HL-60 (cell line): ENCODE measurements at regions not wholly inside any gene's neighbourhood (a gene's known extent, or its start where the extent isn't known, plus 50 kb on each side); places are given as distances from the start of the nearest gene placed in this dataset.

Source experiments
- DNase-seq, 2 experiments: peaks; one replicate each; pipeline ENCODE4 v3.0.0-alpha.2; 2010 to 2020; ENCODE audit warnings: low read depth in 1 of 2, low spot score in 1 of 2
- H3K27ac ChIP-seq: fragments of 250-450 bp; sonication (Bioruptor Pico); replicated peaks from 2 replicates; pipeline ENCODE4 v1.5.1; 2020; ENCODE audit warnings: mild to moderate bottlenecking, moderate library complexity
- H3K27me3 ChIP-seq: fragments of 250-450 bp; sonication (Bioruptor Pico); 2 replicates; pipeline ENCODE4 v1.5.1; 2021; ENCODE audit warnings: mild to moderate bottlenecking, moderate library complexity; ENCODE audit not compliant: insufficient read depth, poor library complexity, severe bottlenecking
- H3K4me3 ChIP-seq: replicated peaks from 2 replicates; pipeline ENCODE4 v1.5.1; 2011; ENCODE audit warnings: mild to moderate bottlenecking, control low read depth, low read length; ENCODE audit not compliant: insufficient read depth
- GABPA ChIP-seq: IDR thresholded peaks from 2 replicates; pipeline ENCODE4 v1.6.1; 2012; ENCODE audit warnings: low read depth
- POLR2AphosphoS5 ChIP-seq: IDR thresholded peaks from 2 replicates; pipeline ENCODE4 v1.6.1; 2012; ENCODE audit warnings: low read depth
- SPI1 ChIP-seq: IDR thresholded peaks from 2 replicates; pipeline ENCODE4 v1.6.1; 2012; ENCODE audit warnings: low read depth, mild to moderate bottlenecking, borderline replicate concordance
- TF ChIP-seq, protein P1 (sequence below): IDR thresholded peaks from one replicate; pipeline ENCODE4 v1.5.1; 2011; ENCODE audit warnings: low read length, control low read depth, inconsistent platforms; ENCODE audit not compliant: insufficient read depth
- TF ChIP-seq, protein P2 (sequence below): IDR thresholded peaks from 2 replicates; pipeline ENCODE4 v1.6.1; 2012; ENCODE audit warnings: low read depth; ENCODE audit not compliant: insufficient replicate concordance

DNA sequence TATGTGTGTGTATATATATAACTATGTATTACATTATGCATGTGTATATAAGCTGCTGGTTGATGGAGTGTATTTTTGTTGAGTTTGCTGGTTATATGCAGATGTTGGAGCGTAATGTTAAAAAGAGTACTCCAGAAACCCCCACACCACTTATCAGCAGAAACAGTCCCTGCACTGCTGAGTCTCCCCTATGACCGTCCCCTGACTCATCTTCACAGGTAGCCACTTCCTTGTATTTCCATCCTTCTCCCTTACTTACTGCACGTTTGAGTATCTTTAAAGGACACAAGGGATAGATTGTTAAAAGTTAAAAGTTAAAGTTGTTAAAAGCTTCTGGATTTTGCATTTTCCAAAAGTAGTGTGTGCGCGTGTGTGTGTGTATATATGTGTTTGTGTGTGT is 853.9 kb upstream of the EEF2KMT start:
- TF ChIP-seq POLR2AphosphoS5, result no peak
- TF ChIP-seq GABPA, result no peak
- TF ChIP-seq, protein P1, sequence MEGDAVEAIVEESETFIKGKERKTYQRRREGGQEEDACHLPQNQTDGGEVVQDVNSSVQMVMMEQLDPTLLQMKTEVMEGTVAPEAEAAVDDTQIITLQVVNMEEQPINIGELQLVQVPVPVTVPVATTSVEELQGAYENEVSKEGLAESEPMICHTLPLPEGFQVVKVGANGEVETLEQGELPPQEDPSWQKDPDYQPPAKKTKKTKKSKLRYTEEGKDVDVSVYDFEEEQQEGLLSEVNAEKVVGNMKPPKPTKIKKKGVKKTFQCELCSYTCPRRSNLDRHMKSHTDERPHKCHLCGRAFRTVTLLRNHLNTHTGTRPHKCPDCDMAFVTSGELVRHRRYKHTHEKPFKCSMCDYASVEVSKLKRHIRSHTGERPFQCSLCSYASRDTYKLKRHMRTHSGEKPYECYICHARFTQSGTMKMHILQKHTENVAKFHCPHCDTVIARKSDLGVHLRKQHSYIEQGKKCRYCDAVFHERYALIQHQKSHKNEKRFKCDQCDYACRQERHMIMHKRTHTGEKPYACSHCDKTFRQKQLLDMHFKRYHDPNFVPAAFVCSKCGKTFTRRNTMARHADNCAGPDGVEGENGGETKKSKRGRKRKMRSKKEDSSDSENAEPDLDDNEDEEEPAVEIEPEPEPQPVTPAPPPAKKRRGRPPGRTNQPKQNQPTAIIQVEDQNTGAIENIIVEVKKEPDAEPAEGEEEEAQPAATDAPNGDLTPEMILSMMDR, result no peak
- TF ChIP-seq, protein P2, sequence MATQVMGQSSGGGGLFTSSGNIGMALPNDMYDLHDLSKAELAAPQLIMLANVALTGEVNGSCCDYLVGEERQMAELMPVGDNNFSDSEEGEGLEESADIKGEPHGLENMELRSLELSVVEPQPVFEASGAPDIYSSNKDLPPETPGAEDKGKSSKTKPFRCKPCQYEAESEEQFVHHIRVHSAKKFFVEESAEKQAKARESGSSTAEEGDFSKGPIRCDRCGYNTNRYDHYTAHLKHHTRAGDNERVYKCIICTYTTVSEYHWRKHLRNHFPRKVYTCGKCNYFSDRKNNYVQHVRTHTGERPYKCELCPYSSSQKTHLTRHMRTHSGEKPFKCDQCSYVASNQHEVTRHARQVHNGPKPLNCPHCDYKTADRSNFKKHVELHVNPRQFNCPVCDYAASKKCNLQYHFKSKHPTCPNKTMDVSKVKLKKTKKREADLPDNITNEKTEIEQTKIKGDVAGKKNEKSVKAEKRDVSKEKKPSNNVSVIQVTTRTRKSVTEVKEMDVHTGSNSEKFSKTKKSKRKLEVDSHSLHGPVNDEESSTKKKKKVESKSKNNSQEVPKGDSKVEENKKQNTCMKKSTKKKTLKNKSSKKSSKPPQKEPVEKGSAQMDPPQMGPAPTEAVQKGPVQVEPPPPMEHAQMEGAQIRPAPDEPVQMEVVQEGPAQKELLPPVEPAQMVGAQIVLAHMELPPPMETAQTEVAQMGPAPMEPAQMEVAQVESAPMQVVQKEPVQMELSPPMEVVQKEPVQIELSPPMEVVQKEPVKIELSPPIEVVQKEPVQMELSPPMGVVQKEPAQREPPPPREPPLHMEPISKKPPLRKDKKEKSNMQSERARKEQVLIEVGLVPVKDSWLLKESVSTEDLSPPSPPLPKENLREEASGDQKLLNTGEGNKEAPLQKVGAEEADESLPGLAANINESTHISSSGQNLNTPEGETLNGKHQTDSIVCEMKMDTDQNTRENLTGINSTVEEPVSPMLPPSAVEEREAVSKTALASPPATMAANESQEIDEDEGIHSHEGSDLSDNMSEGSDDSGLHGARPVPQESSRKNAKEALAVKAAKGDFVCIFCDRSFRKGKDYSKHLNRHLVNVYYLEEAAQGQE, result no peak
- TF ChIP-seq SPI1, result no peak
- Histone ChIP-seq H3K4me3 (no peak overlapping the region), H3K27ac (no peak overlapping the region), H3K27me3 (no peaks in the 10 kb centered on the region)
- no peak for DNase-seq

DNA sequence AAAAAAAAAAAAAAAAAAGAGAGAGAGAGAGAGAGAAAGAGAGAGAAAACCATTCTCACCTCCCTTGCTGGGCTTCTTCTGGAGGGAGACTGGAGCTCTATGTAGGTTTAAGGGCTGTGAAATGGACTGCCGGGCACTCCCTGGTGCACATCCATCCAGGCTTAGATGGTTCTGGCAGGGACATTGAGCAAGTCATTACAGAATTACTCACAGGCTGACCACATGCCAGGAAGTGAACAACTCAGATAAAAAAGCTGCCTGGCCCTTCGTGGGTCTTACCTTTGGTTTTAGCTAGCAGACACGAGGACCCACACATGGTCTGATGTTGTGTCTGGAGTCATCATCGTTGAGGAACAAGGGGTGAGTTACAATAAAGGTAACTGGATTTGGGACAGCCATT is 847.4 kb upstream of the EEF2KMT start:
- TF ChIP-seq SPI1, result no peak
- H3K27me3 ChIP-seq, result no peaks in the 10 kb centered on the region
- no peak for DNase-seq
- H3K27ac ChIP-seq, result no peak overlapping the region
- H3K4me3 ChIP-seq, result no peak overlapping the region

DNA sequence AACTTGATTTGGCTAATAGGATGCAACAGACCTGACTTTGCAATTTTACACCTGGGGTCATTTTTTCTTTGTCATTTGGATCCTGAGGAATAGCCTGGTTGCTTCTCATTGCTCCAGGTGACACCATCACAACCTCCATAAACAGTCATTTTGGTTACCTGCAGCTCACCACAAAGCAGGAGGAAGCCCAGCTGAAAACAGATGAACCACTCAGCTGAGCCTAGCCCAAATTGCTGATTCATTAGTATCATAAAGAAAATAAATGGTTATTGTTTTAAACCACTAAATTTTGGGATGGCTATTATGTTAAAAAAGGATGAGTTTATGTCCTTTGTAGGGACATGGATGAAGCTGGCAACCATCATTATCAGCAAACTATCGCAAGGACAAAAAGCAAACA is 841.0 kb upstream of the EEF2KMT start:
- no peaks in the 10 kb centered on the region for H3K27me3 ChIP-seq
- no peak overlapping the region for H3K4me3 ChIP-seq
- no peak for DNase-seq
- TF ChIP-seq SPI1, result no peak
- TF ChIP-seq, protein P2, result no peak
- H3K27ac ChIP-seq, result no peak overlapping the region

DNA sequence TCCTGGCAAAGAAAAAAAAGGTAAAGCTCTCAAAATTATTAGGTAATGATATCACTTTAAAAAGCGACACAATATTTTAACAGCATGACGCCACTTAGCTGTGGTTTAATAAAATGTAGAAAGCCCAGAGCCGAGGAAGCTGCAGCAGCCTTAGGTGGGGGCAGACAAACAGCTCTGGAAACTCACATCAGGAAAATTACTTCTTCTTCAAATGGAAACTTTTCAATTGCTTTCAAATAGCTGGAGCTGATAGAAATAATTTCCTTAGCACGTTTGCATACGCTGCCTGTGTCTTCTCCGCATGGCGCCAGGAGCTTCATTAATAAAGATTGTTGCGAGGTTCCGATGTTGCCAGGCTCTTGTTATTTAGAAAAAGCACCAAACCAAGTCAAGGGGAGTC is 835.3 kb upstream of the EEF2KMT start:
- no peaks in the 10 kb centered on the region for H3K27me3 ChIP-seq
- no peak for TF ChIP-seq SPI1
- TF ChIP-seq, protein P1, result no peak
- TF ChIP-seq POLR2AphosphoS5, result no peak
- TF ChIP-seq, protein P2, result no peak
- TF ChIP-seq GABPA, result no peak
- H3K4me3 ChIP-seq, result no peak overlapping the region
- H3K27ac ChIP-seq, result no peak overlapping the region
- DNase-seq, result no peak
